ENCODE measurements at regions not wholly inside any gene's neighbourhood (a gene's known extent, or its start where the extent isn't known, plus 50 kb on each side); places are given as distances from the start of the nearest gene placed in this dataset.

GRCh38 chr4:31192341-31192740 lies 472.2 kb downstream of the PCDH7 start:
- Histone ChIP-seq H3K36me3 (ENCODE audit: control insufficient read depth in 2 of 4, insufficient read depth in 4 of 4, low read length in 3 of 4) (no peaks in the 10 kb centered on the region), H3K27me3 (replicated peaks in 1 of 4; ENCODE audit: control insufficient read depth in 3 of 4, extremely low read depth in 1 of 4, insufficient read depth in 3 of 4, low read length in 3 of 4) (no peaks in the 10 kb centered on the region), H3K4me2 (ENCODE audit: insufficient read depth in 1 of 2, low read depth in 2 of 2, low read length in 2 of 2) (no peak overlapping the region), H2BK15ac (ENCODE audit: low read length) (no peak overlapping the region), H3K27ac (ENCODE audit: low read depth, low read length) (no peak overlapping the region), H2BK120ac (replicated peaks; ENCODE audit: low read depth, low read length) (no peak overlapping the region), H3K4me3 (ENCODE audit: extremely low read depth in 1 of 4, insufficient read depth in 2 of 4, low read depth in 3 of 4, low read length in 4 of 4) (no peak overlapping the region), H2AK5ac (ENCODE audit: low read depth, low read length) (no peak overlapping the region), H2BK12ac (ENCODE audit: low read depth, low read length) (no peak overlapping the region), H3K79me2 (ENCODE audit: control insufficient read depth in 1 of 2, insufficient read depth in 2 of 2, low read length in 2 of 2) (no peaks in the 10 kb centered on the region), H3K4me1 (replicated peaks in 1 of 4; ENCODE audit: control insufficient read depth in 3 of 4, insufficient read depth in 4 of 4, low read length in 3 of 4) (no peaks in the 10 kb centered on the region), H3K79me1 (ENCODE audit: low read depth, low read length) (no peaks in the 10 kb centered on the region), H3K4ac (replicated peaks; ENCODE audit: insufficient read length, low read depth, low read length) (no peak overlapping the region), H3K9ac (replicated peaks in 1 of 4; ENCODE audit: extremely low read depth in 1 of 4, low read depth in 3 of 4, low read length in 3 of 4) (no peak overlapping the region), H3K9me3 (ENCODE audit: insufficient read depth in 2 of 2, low read depth in 1 of 2, low read length in 1 of 2) (no peaks in the 10 kb centered on the region), H3K23me2 (ENCODE audit: low read depth, low read length) (no peaks in the 10 kb centered on the region), H4K8ac (ENCODE audit: extremely low read depth, insufficient read depth, low read length) (no peak overlapping the region), H3K18ac (ENCODE audit: extremely low read depth, low read length) (no peak overlapping the region), H4K91ac (replicated peaks; ENCODE audit: insufficient read length, low read length) (no peak overlapping the region), H2BK5ac (ENCODE audit: low read depth, low read length) (no peak overlapping the region), H4K5ac (ENCODE audit: insufficient read length, low read depth, low read length) (no peak overlapping the region), H3K56ac (replicated peaks; ENCODE audit: insufficient read length, low read depth, low read length) (no peak overlapping the region), H3K23ac (ENCODE audit: insufficient read length) (no peak overlapping the region), H4K20me1 (replicated peaks in 1 of 2; ENCODE audit: control insufficient read depth in 1 of 2, insufficient read depth in 2 of 2, low read length in 2 of 2) (no peaks in the 10 kb centered on the region), H2BK20ac (ENCODE audit: low read length) (no peak overlapping the region), H2AFZ (ENCODE audit: low read length) (no peak overlapping the region), H3K14ac (ENCODE audit: insufficient read length) (no peak overlapping the region)
- ChIA-PET POLR2A (ENCODE audit: partially characterized antibody) (no interaction called here), CTCF (ENCODE audit: partially characterized antibody) (no interaction called here)
- WGBS, 2 experiments (ENCODE audit: extremely low coverage in 1 of 2, insufficient coverage in 1 of 2, insufficient read length in 1 of 2, insufficient replicate concordance in 2 of 2, low coverage in 1 of 2, low lambda C conversion rate in 2 of 2, missing lambda C conversion rate in 1 of 2): 90% methylated on average over 2 of the region's 2 CpGs; no CpG with 5 or more reads in 1 of the 2 experiments
- TF ChIP-seq, protein P1, sequence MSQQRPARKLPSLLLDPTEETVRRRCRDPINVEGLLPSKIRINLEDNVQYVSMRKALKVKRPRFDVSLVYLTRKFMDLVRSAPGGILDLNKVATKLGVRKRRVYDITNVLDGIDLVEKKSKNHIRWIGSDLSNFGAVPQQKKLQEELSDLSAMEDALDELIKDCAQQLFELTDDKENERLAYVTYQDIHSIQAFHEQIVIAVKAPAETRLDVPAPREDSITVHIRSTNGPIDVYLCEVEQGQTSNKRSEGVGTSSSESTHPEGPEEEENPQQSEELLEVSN (IDR thresholded peaks at IDR 0.05): no peak
- no peak for TF ChIP-seq RFX5 (IDR thresholded peaks at IDR 0.05; ENCODE audit: borderline replicate concordance, low read depth, low read length)
- FAIRE-seq (no peak), DNase-seq (ENCODE audit: low read depth in 1 of 2, low spot score in 2 of 2) (no peak)
